Stomach (tissue), 8 donors: ENCODE measurements at regions not wholly inside any gene's neighbourhood (a gene's known extent, or its start where the extent isn't known, plus 50 kb on each side); places are given as distances from the start of the nearest gene placed in this dataset.
A peak's percentile ranks its signal among the peaks of the same experiment; 100 is the strongest.

Experiments used
- DNase-seq, 2 donors: peaks; one replicate each; pipeline versions ENCODE4 v3.0.0 to v3.0.0-alpha.2; 2013 to 2019
- H3K27ac ChIP-seq, 5 donors: fragments of 200-600 bp in 4 of 5; sonication (generic) in 4 of 5; one replicate each; pipeline ENCODE4 v1.5.1; 2013 to 2019; ENCODE audit warnings: mild to moderate bottlenecking in 1 of 5, moderate library complexity in 1 of 5
- H3K27me3 ChIP-seq, 3 donors: fragments of 200-600 bp; sonication (generic); one replicate each; pipeline ENCODE4 v1.5.1; 2017 to 2019; ENCODE audit warnings: mixed run types in 1 of 3
- H3K36me3 ChIP-seq, 4 donors: fragments of 200-600 bp; sonication (generic); 1 replicate in 3 of 4; 2 replicates in 1 of 4; pipeline ENCODE4 v1.5.1; 2016 to 2019
- H3K4me1 ChIP-seq, 4 donors: fragments of 200-600 bp; sonication (generic); one replicate each; pipeline ENCODE4 v1.5.1; 2016 to 2019
- H3K4me3 ChIP-seq, 4 donors: fragments of 200-600 bp; sonication (generic) in 3 of 4; one replicate each; pipeline ENCODE4 v1.5.1; 2016 to 2019; ENCODE audit warnings: mild to moderate bottlenecking in 1 of 4
- H3K9me3 ChIP-seq, 4 donors: fragments of 200-600 bp; sonication (generic); one replicate each; pipeline ENCODE4 v1.5.1; 2016 to 2019
- EP300 ChIP-seq: sonication (generic); formaldehyde crosslinking; IDR thresholded peaks from one replicate; pipeline ENCODE4 v1.6.1; 2017; ENCODE audit warnings: antibody characterized with exemption
- POLR2A ChIP-seq, 4 donors: fragments of 450-650 bp; IDR thresholded peaks; one replicate each; pipeline ENCODE4 v1.6.1; 2016; ENCODE audit warnings: antibody characterized with exemption in 4 of 4, control low read depth in 2 of 4, mild to moderate bottlenecking in 1 of 4, moderate library complexity in 1 of 4
- POLR2AphosphoS5 ChIP-seq, 3 donors: sonication (generic); formaldehyde crosslinking; IDR thresholded peaks; one replicate each; pipeline ENCODE4 v1.6.1; 2016; ENCODE audit warnings: antibody characterized with exemption in 3 of 3
- WGBS, 5 donors: extraction: QIAGEN DNeasy Blood & Tissue Kit in 3 of 5; methylation state at CpG; one replicate each; pipeline versions ENCODE4 v1.1.5 to v1.1.7; 2013 to 2018; 5-methylcytosine and 5-hydroxymethylcytosine counted together
- intact Hi-C: fragments of 100-400 bp; cut with DNase I; formaldehyde crosslinking; loops from one replicate; pipeline ENCODE4 v1.15.1; 2023; ENCODE audit warnings: low total_unique reads
- TF ChIP-seq, protein P1 (sequence below), 7 experiments: fragments of 450-650 bp in 4 of 7; fragments of 200-600 bp in 3 of 7; sonication (generic) in 3 of 7; IDR thresholded peaks; one replicate each; pipeline ENCODE4 v1.5.1; 2016 to 2019; ENCODE audit warnings: antibody characterized with exemption in 7 of 7, control low read depth in 2 of 7, mild to moderate bottlenecking in 1 of 7
- donor health status: healthy with polysubstance abuse.
- donor health status: Bipolar disorder and iron deficiency.
- donor health status: healthy.

DNA sequence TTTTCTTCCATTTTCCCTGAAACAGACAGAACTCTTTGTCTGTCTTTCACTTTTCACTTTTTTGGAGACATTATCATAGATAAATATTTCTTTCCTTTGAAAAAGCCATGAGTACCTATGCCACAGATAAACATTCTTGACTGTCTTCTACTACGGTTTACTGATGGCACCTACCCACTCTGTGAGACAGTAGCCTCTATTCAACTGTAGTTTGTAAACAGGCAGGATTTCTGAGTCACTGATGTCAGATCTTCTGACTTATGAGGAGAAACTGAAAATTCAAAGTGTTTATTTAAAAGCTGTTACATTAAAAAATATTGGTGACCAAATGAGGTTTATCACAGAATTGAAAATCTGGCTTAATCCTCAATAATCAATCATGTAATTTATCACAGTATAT, 658.4 kb downstream of the TOX3 start:
- TF ChIP-seq EP300, result no peak
- 67 to 86% (median 68%) methylated on average over 1 of the region's 1 CpG for WGBS, 5 donors
- no peaks in the 10 kb centered on the region for H3K27me3 ChIP-seq
- no peak for DNase-seq
- H3K27ac ChIP-seq, result no peak overlapping the region
- H3K4me1 ChIP-seq, result no peaks in the 10 kb centered on the region
- no peak overlapping the region for H3K4me3 ChIP-seq
- H3K36me3 ChIP-seq, result no peaks in the 10 kb centered on the region
- H3K9me3 ChIP-seq, result no peaks in the 10 kb centered on the region
- intact Hi-C loops, result no loop called here

GRCh38 chr16:51888016-51888415, 658.9 kb downstream of the TOX3 start:
- no peak for DNase-seq
- intact Hi-C loops, result no loop called here
- Histone ChIP-seq H3K27ac (no peak overlapping the region), H3K9me3 (no peaks in the 10 kb centered on the region), H3K4me1 (no peaks in the 10 kb centered on the region), H3K27me3 (no peaks in the 10 kb centered on the region), H3K36me3 (no peaks in the 10 kb centered on the region), H3K4me3 (no peak overlapping the region)
- WGBS, 5 donors, result 81 to 93% (median 88%) methylated on average over 1 of the region's 1 CpG
- TF ChIP-seq EP300 (no peak), POLR2AphosphoS5 (IDR thresholded peaks at IDR 0.05) (no peak), POLR2A (IDR thresholded peaks at IDR 0.05) (no peak)
- TF ChIP-seq, protein P1, sequence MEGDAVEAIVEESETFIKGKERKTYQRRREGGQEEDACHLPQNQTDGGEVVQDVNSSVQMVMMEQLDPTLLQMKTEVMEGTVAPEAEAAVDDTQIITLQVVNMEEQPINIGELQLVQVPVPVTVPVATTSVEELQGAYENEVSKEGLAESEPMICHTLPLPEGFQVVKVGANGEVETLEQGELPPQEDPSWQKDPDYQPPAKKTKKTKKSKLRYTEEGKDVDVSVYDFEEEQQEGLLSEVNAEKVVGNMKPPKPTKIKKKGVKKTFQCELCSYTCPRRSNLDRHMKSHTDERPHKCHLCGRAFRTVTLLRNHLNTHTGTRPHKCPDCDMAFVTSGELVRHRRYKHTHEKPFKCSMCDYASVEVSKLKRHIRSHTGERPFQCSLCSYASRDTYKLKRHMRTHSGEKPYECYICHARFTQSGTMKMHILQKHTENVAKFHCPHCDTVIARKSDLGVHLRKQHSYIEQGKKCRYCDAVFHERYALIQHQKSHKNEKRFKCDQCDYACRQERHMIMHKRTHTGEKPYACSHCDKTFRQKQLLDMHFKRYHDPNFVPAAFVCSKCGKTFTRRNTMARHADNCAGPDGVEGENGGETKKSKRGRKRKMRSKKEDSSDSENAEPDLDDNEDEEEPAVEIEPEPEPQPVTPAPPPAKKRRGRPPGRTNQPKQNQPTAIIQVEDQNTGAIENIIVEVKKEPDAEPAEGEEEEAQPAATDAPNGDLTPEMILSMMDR (IDR thresholded peaks at IDR 0.05), result no peak

GRCh38 chr16:51886456-51886855, 660.5 kb downstream of the TOX3 start:
- TF ChIP-seq, protein P1 (IDR thresholded peaks at IDR 0.05), result no peak
- no peak for DNase-seq
- H3K27me3 ChIP-seq, result no peaks in the 10 kb centered on the region
- H3K4me3 ChIP-seq, result no peak overlapping the region
- no peaks in the 10 kb centered on the region for H3K4me1 ChIP-seq
- WGBS, 5 donors, result 68 to 80% (median 76%) methylated on average over 2 of the region's 2 CpGs
- no peaks in the 10 kb centered on the region for H3K36me3 ChIP-seq
- no peaks in the 10 kb centered on the region for H3K9me3 ChIP-seq
- H3K27ac ChIP-seq, result no peak overlapping the region
- intact Hi-C loops, result no loop called here

- Histone ChIP-seq H3K9me3 (no peaks in the 10 kb centered on the region), H3K36me3 (no peaks in the 10 kb centered on the region), H3K4me3 (no peak overlapping the region), H3K27me3 (no peaks in the 10 kb centered on the region), H3K27ac (no peak overlapping the region), H3K4me1 (no peaks in the 10 kb centered on the region)
- DNase-seq, result no peak
- WGBS, 5 donors, result 82 to 98% (median 92%) methylated on average over 2 of the region's 2 CpGs
- TF ChIP-seq, protein P1 (IDR thresholded peaks at IDR 0.05), result no peak
- TF ChIP-seq EP300, result no peak
- no peak for TF ChIP-seq POLR2A (IDR thresholded peaks at IDR 0.05)
- no peak for TF ChIP-seq POLR2AphosphoS5 (IDR thresholded peaks at IDR 0.05)
- intact Hi-C loops, result no loop called here
Observed at GRCh38 chr16:51884773-51885172, 662.2 kb downstream of the TOX3 start.

- Histone ChIP-seq H3K4me1 (no peaks in the 10 kb centered on the region), H3K36me3 (no peaks in the 10 kb centered on the region), H3K27me3 (no peaks in the 10 kb centered on the region), H3K4me3 (no peak overlapping the region), H3K9me3 (no peaks in the 10 kb centered on the region), H3K27ac (peak overlapping the region in 2 of 5 donors; percentile 39 to 56)
- no peak for DNase-seq
- 87 to 95% (median 92%) methylated on average over 3 of the region's 3 CpGs for WGBS, 5 donors
- TF ChIP-seq POLR2A (IDR thresholded peaks at IDR 0.05), result no peak
- no peak for TF ChIP-seq EP300
- TF ChIP-seq, protein P1 (IDR thresholded peaks at IDR 0.05), result no peak
- no peak for TF ChIP-seq POLR2AphosphoS5 (IDR thresholded peaks at IDR 0.05)
- intact Hi-C loops, result no loop called here
Observed at GRCh38 chr16:51881731-51882130, 665.2 kb downstream of the TOX3 start.
